SK-N-SH treated with all-trans-retinoic acid at 6 μM for 48 hours (cell line): ENCODE measurements at regions not wholly inside any gene's neighbourhood (a gene's known extent, or its start where the extent isn't known, plus 50 kb on each side); places are given as distances from the start of the nearest gene placed in this dataset.

Source experiments
- ESRRG ChIP-seq: fragments of 250-450 bp; sonication (Bioruptor Pico); IDR thresholded peaks from 2 replicates; pipeline ENCODE4 v1.6.1; 2021; ENCODE audit warnings: mild to moderate bottlenecking
- ISL1 ChIP-seq: fragments of 250-450 bp; sonication (Bioruptor Pico); IDR thresholded peaks from 2 replicates; pipeline ENCODE4 v2.1.2; 2022; ENCODE audit warnings: mild to moderate bottlenecking, moderate library complexity
- PPARA ChIP-seq: fragments of 250-450 bp; sonication (Bioruptor Pico); IDR thresholded peaks from 2 replicates; pipeline ENCODE4 v1.5.0; 2020; ENCODE audit warnings: mild to moderate bottlenecking, borderline replicate concordance
- RARB ChIP-seq: fragments of 250-450 bp; sonication (Bioruptor Pico); IDR thresholded peaks from 2 replicates; pipeline ENCODE4 v1.8.0; 2021; ENCODE audit warnings: mild to moderate bottlenecking, moderate library complexity
- SNAI2 ChIP-seq: fragments of 250-450 bp; sonication (Bioruptor Pico); IDR thresholded peaks from 2 replicates; pipeline ENCODE4 v1.5.0; 2020; ENCODE audit warnings: mild to moderate bottlenecking, moderate library complexity
- TOX ChIP-seq: fragments of 250-450 bp; sonication (Bioruptor Pico); IDR thresholded peaks from 2 replicates; pipeline ENCODE4 v1.8.0; 2021; ENCODE audit warnings: mild to moderate bottlenecking, moderate library complexity, borderline replicate concordance
- ZFP3 ChIP-seq: fragments of 250-450 bp; sonication (Bioruptor Pico); IDR thresholded peaks from 2 replicates; pipeline ENCODE4 v1.5.0; 2020; ENCODE audit warnings: mild to moderate bottlenecking, moderate library complexity
- ZFP30 ChIP-seq: fragments of 450-650 bp; formaldehyde crosslinking; IDR thresholded peaks from 2 replicates; pipeline ENCODE4 v1.5.0; 2022; ENCODE audit warnings: mild to moderate bottlenecking, moderate library complexity
- ZNF70 ChIP-seq: fragments of 450-650 bp; formaldehyde crosslinking; IDR thresholded peaks from 2 replicates; pipeline ENCODE4 v1.5.0; 2020; ENCODE audit warnings: mild to moderate bottlenecking, moderate library complexity
- ZNF8 ChIP-seq: fragments of 450-650 bp; formaldehyde crosslinking; IDR thresholded peaks from 2 replicates; pipeline ENCODE4 v1.5.0; 2020; ENCODE audit warnings: mild to moderate bottlenecking, moderate library complexity
- TF ChIP-seq, protein P1 (sequence below): fragments of 250-450 bp; sonication (Bioruptor Pico); IDR thresholded peaks from 2 replicates; pipeline ENCODE4 v1.5.1; 2020; ENCODE audit warnings: low read depth, mild to moderate bottlenecking, moderate library complexity

GRCh38 chr7:68334216-68334615 is 1264.1 kb upstream of the AUTS2 start:
- TF ChIP-seq ESRRG (CRISPR knock-in tag) (no peak), ZFP30 (CRISPR knock-in tag) (no peak), ZNF8 (CRISPR knock-in tag) (no peak), RARB (CRISPR knock-in tag) (no peak), TOX (no peak), SNAI2 (CRISPR knock-in tag) (no peak), PPARA (CRISPR knock-in tag) (no peak), ZNF70 (CRISPR knock-in tag) (no peak), ISL1 (CRISPR knock-in tag) (no peak), ZFP3 (CRISPR knock-in tag) (no peak)
- TF ChIP-seq, protein P1, sequence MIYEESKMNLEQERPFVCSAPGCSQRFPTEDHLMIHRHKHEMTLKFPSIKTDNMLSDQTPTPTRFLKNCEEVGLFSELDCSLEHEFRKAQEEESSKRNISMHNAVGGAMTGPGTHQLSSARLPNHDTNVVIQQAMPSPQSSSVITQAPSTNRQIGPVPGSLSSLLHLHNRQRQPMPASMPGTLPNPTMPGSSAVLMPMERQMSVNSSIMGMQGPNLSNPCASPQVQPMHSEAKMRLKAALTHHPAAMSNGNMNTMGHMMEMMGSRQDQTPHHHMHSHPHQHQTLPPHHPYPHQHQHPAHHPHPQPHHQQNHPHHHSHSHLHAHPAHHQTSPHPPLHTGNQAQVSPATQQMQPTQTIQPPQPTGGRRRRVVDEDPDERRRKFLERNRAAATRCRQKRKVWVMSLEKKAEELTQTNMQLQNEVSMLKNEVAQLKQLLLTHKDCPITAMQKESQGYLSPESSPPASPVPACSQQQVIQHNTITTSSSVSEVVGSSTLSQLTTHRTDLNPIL: no peak
